HEK293 (cell line): ENCODE measurements at regions not wholly inside any gene's neighbourhood (a gene's known extent, or its start where the extent isn't known, plus 50 kb on each side); places are given as distances from the start of the nearest gene placed in this dataset.
A peak's percentile ranks its signal among the peaks of the same experiment; 100 is the strongest.

Source experiments
- CTCF ChIA-PET: fragments of 350-600 bp; formaldehyde crosslinking; extraction: SDS; loops from one replicate; lab custom pipeline; 2021; ENCODE audit warnings: antibody characterized with exemption; lab: Yijun Ruan, JAX
- POLR2A ChIA-PET: fragments of 300-600 bp; formaldehyde crosslinking; extraction: SDS; loops from one replicate; lab custom pipeline; 2020; ENCODE audit warnings: antibody characterized with exemption, inconsistent platforms; lab: Yijun Ruan, JAX
- H3K27ac ChIP-seq: fragments of 200-500 bp; sonication (Bioruptor generic); 2 replicates; pipeline ENCODE4 v1.5.1; 2014; ENCODE audit warnings: low read depth, low read length, control low read depth, inconsistent platforms; ENCODE audit errors: extremely low read depth
- H3K36me3 ChIP-seq, 2 experiments: fragments of 200-500 bp in 1 of 2; sonication (Bioruptor generic) in 1 of 2; 1 replicate in 1 of 2; 2 replicates in 1 of 2; pipeline ENCODE4 v1.5.1; 2014 to 2017; ENCODE audit warnings: inconsistent platforms in 2 of 2, low read length in 2 of 2; ENCODE audit not compliant: control insufficient read depth in 2 of 2, insufficient read depth in 1 of 2
- H3K4me1 ChIP-seq: fragments of 200-500 bp; sonication (Bioruptor generic); 2 replicates; pipeline ENCODE4 v1.5.1; 2014; ENCODE audit warnings: mild to moderate bottlenecking, low read length, inconsistent platforms; ENCODE audit not compliant: control insufficient read depth, insufficient read depth
- H3K4me3 ChIP-seq: 2 replicates; pipeline ENCODE4 v1.5.1; 2011; ENCODE audit warnings: low read depth, mild to moderate bottlenecking, control low read depth, low read length, moderate library complexity
- H3K9me3 ChIP-seq: fragments of 200-500 bp; sonication (Bioruptor generic); 2 replicates; pipeline ENCODE4 v1.5.1; 2014; ENCODE audit warnings: low read depth, low read length, inconsistent platforms; ENCODE audit not compliant: control insufficient read depth, insufficient read depth
- GLIS1 ChIP-seq: fragments of 450-650 bp; formaldehyde crosslinking; IDR thresholded peaks from 2 replicates; pipeline ENCODE4 v1.5.1; 2016; ENCODE audit warnings: missing biosample characterization, missing genetic modification characterization
- IKZF3 ChIP-seq: fragments of 450-650 bp; IDR thresholded peaks from 2 replicates; pipeline ENCODE4 v1.5.0; 2018; ENCODE audit warnings: missing biosample characterization, mild to moderate bottlenecking, missing genetic modification characterization, moderate library complexity
- KLF16 ChIP-seq: fragments of 450-650 bp; formaldehyde crosslinking; IDR thresholded peaks from 2 replicates; pipeline ENCODE4 v1.5.1; 2017; ENCODE audit warnings: missing biosample characterization, missing genetic modification characterization
- PBX3 ChIP-seq: sonication (generic); formaldehyde crosslinking; IDR thresholded peaks from 2 replicates; pipeline ENCODE4 v1.8.1; 2022; ENCODE audit warnings: mild to moderate bottlenecking, moderate library complexity, missing genetic modification reagents
- SALL2 ChIP-seq: fragments of 450-650 bp; formaldehyde crosslinking; IDR thresholded peaks from 2 replicates; pipeline ENCODE4 v1.5.0; 2017; ENCODE audit warnings: missing biosample characterization, mild to moderate bottlenecking, missing genetic modification characterization, borderline replicate concordance
- TRIM28 ChIP-seq: IDR thresholded peaks from 2 replicates; pipeline ENCODE4 v1.6.1; 2011; ENCODE audit warnings: low read length, control low read depth, borderline replicate concordance
- ZFP41 ChIP-seq: fragments of 450-650 bp; formaldehyde crosslinking; IDR thresholded peaks from 2 replicates; pipeline ENCODE4 v1.5.1; 2016; ENCODE audit warnings: missing biosample characterization, missing genetic modification characterization, borderline replicate concordance
- ZNF121 ChIP-seq: fragments of 450-650 bp; formaldehyde crosslinking; IDR thresholded peaks from 2 replicates; pipeline ENCODE4 v1.5.1; 2016; ENCODE audit warnings: missing biosample characterization, missing genetic modification characterization
- ZNF138 ChIP-seq: fragments of 450-650 bp; formaldehyde crosslinking; IDR thresholded peaks from 2 replicates; pipeline ENCODE4 v1.5.1; 2016; ENCODE audit warnings: missing biosample characterization, missing genetic modification characterization, borderline replicate concordance
- ZNF184 ChIP-seq: fragments of 450-650 bp; IDR thresholded peaks from 2 replicates; pipeline ENCODE4 v1.5.1; 2018; ENCODE audit warnings: missing biosample characterization, mild to moderate bottlenecking, missing genetic modification characterization
- ZNF2 ChIP-seq: fragments of 450-650 bp; formaldehyde crosslinking; IDR thresholded peaks from 2 replicates; pipeline ENCODE4 v1.5.1; 2016; ENCODE audit warnings: missing biosample characterization, missing genetic modification characterization
- ZNF202 ChIP-seq: fragments of 450-650 bp; formaldehyde crosslinking; IDR thresholded peaks from 2 replicates; pipeline ENCODE4 v1.5.1; 2016; ENCODE audit warnings: missing biosample characterization, missing genetic modification characterization, borderline replicate concordance
- ZNF214 ChIP-seq: fragments of 450-650 bp; formaldehyde crosslinking; IDR thresholded peaks from 2 replicates; pipeline ENCODE4 v1.5.1; 2017; ENCODE audit warnings: missing biosample characterization, mild to moderate bottlenecking, missing genetic modification characterization, borderline replicate concordance
- ZNF239 ChIP-seq: fragments of 450-650 bp; formaldehyde crosslinking; IDR thresholded peaks from 2 replicates; pipeline ENCODE4 v1.5.1; 2016; ENCODE audit warnings: missing biosample characterization, missing genetic modification characterization
- ZNF274 ChIP-seq, 2 experiments: fragments of 200-500 bp in 1 of 2; fragments of 450-650 bp in 1 of 2; sonication (Bioruptor generic) in 1 of 2; formaldehyde crosslinking in 1 of 2; IDR thresholded peaks; 2 replicates each; pipeline versions ENCODE4 v1.5.1 to v1.6.1; 2014 to 2016; ENCODE audit warnings: borderline replicate concordance in 1 of 2, inconsistent platforms in 1 of 2, low read length in 1 of 2, missing biosample characterization in 1 of 2, missing genetic modification characterization in 1 of 2
- ZNF311 ChIP-seq: fragments of 450-650 bp; formaldehyde crosslinking; IDR thresholded peaks from 2 replicates; pipeline ENCODE4 v1.5.1; 2017; ENCODE audit warnings: missing biosample characterization, missing genetic modification characterization, borderline replicate concordance
- ZNF354C ChIP-seq: fragments of 450-650 bp; formaldehyde crosslinking; IDR thresholded peaks from 2 replicates; pipeline ENCODE4 v1.5.1; 2016; ENCODE audit warnings: missing biosample characterization, missing genetic modification characterization, low read depth, borderline replicate concordance
- ZNF362 ChIP-seq: fragments of 450-650 bp; formaldehyde crosslinking; IDR thresholded peaks from 2 replicates; pipeline ENCODE4 v1.5.1; 2016; ENCODE audit warnings: missing biosample characterization, missing genetic modification characterization
- ZNF366 ChIP-seq: fragments of 450-650 bp; formaldehyde crosslinking; conservative IDR thresholded peaks from 2 replicates; pipeline ENCODE4 v1.5.1; 2016; ENCODE audit warnings: missing biosample characterization, missing genetic modification characterization
- ZNF585B ChIP-seq: fragments of 450-650 bp; formaldehyde crosslinking; IDR thresholded peaks from 2 replicates; pipeline ENCODE4 v1.5.1; 2016; ENCODE audit warnings: missing biosample characterization, missing genetic modification characterization
- ZNF624 ChIP-seq: fragments of 450-650 bp; formaldehyde crosslinking; IDR thresholded peaks from 2 replicates; pipeline ENCODE4 v1.5.1; 2017; ENCODE audit warnings: missing biosample characterization, missing genetic modification characterization
- ZNF654 ChIP-seq: fragments of 450-650 bp; formaldehyde crosslinking; IDR thresholded peaks from 2 replicates; pipeline ENCODE4 v1.5.1; 2016; ENCODE audit warnings: low read depth, missing biosample characterization, missing genetic modification characterization
- ZNF670 ChIP-seq: fragments of 450-650 bp; formaldehyde crosslinking; IDR thresholded peaks from 2 replicates; pipeline ENCODE4 v1.5.1; 2016; ENCODE audit warnings: missing biosample characterization, missing genetic modification characterization, low read depth
- ZNF830 ChIP-seq: fragments of 450-650 bp; IDR thresholded peaks from 2 replicates; pipeline ENCODE4 v1.5.0; 2018; ENCODE audit warnings: missing biosample characterization, missing genetic modification characterization, low read depth, mild to moderate bottlenecking, moderate library complexity
- ZSCAN30 ChIP-seq: fragments of 450-650 bp; IDR thresholded peaks from 2 replicates; pipeline ENCODE4 v1.5.1; 2018; ENCODE audit warnings: missing biosample characterization, mild to moderate bottlenecking, missing genetic modification characterization, moderate library complexity
- ZSCAN4 ChIP-seq: fragments of 450-650 bp; formaldehyde crosslinking; IDR thresholded peaks from 2 replicates; pipeline ENCODE4 v1.5.1; 2017; ENCODE audit warnings: missing biosample characterization, missing genetic modification characterization
- ZXDB ChIP-seq: fragments of 450-650 bp; formaldehyde crosslinking; IDR thresholded peaks from 2 replicates; pipeline ENCODE4 v1.5.1; 2016; ENCODE audit warnings: missing biosample characterization, missing genetic modification characterization
- TF ChIP-seq, protein P1 (sequence below): fragments of 450-650 bp; formaldehyde crosslinking; IDR thresholded peaks from 2 replicates; pipeline ENCODE4 v1.5.1; 2016; ENCODE audit warnings: missing biosample characterization, missing genetic modification characterization
- TF ChIP-seq, protein P2 (sequence below): fragments of 450-650 bp; formaldehyde crosslinking; IDR thresholded peaks from 2 replicates; pipeline ENCODE4 v1.5.1; 2016; ENCODE audit warnings: missing biosample characterization, missing genetic modification characterization

- TF ChIP-seq ZNF362 (tag by site-specific recombination), result no peak
- TF ChIP-seq ZNF274 (IDR thresholded peaks at IDR 0.05; ENCODE audit: low read length), result no peak
- TF ChIP-seq ZNF274 (tag by site-specific recombination; IDR thresholded peaks at IDR 0.05; ENCODE audit: borderline replicate concordance), result no peak
- TF ChIP-seq ZNF214 (tag by site-specific recombination), result no peak
- no peak for TF ChIP-seq ZNF239 (tag by site-specific recombination)
- no peak for TF ChIP-seq KLF16 (tag by site-specific recombination)
- TF ChIP-seq IKZF3 (tag by site-specific recombination), result no peak
- no peak for TF ChIP-seq PBX3 (CRISPR knock-in tag)
- no peak for TF ChIP-seq ZNF830
- TF ChIP-seq ZNF184 (tag by site-specific recombination), result no peak
- TF ChIP-seq ZNF624, result no peak
- no peak for TF ChIP-seq ZNF354C (tag by site-specific recombination)
- TF ChIP-seq ZFP41 (tag by site-specific recombination), result no peak
- TF ChIP-seq ZNF670 (tag by site-specific recombination), result no peak
- TF ChIP-seq ZSCAN30 (tag by site-specific recombination), result no peak
- TF ChIP-seq SALL2 (tag by site-specific recombination), result no peak
- TF ChIP-seq ZNF585B, result no peak
- no peak for TF ChIP-seq ZNF654 (tag by site-specific recombination)
- no peak for TF ChIP-seq ZNF311 (tag by site-specific recombination)
- TF ChIP-seq, protein P1, sequence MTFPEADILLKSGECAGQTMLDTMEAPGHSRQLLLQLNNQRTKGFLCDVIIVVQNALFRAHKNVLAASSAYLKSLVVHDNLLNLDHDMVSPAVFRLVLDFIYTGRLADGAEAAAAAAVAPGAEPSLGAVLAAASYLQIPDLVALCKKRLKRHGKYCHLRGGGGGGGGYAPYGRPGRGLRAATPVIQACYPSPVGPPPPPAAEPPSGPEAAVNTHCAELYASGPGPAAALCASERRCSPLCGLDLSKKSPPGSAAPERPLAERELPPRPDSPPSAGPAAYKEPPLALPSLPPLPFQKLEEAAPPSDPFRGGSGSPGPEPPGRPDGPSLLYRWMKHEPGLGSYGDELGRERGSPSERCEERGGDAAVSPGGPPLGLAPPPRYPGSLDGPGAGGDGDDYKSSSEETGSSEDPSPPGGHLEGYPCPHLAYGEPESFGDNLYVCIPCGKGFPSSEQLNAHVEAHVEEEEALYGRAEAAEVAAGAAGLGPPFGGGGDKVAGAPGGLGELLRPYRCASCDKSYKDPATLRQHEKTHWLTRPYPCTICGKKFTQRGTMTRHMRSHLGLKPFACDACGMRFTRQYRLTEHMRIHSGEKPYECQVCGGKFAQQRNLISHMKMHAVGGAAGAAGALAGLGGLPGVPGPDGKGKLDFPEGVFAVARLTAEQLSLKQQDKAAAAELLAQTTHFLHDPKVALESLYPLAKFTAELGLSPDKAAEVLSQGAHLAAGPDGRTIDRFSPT (tag by site-specific recombination), result no peak
- Histone ChIP-seq H3K4me3 (no peak overlapping the region), H3K9me3 (no peaks in the 10 kb centered on the region), H3K4me1 (no peaks in the 10 kb centered on the region), H3K27ac (no peak overlapping the region), H3K36me3 (no peaks in the 10 kb centered on the region)
- ChIA-PET CTCF (no interaction called here), POLR2A (no interaction called here)
These were observed 153.9 kb downstream of the SMC2 start for GRCh38 chr9:104247899-104248460.

DNA sequence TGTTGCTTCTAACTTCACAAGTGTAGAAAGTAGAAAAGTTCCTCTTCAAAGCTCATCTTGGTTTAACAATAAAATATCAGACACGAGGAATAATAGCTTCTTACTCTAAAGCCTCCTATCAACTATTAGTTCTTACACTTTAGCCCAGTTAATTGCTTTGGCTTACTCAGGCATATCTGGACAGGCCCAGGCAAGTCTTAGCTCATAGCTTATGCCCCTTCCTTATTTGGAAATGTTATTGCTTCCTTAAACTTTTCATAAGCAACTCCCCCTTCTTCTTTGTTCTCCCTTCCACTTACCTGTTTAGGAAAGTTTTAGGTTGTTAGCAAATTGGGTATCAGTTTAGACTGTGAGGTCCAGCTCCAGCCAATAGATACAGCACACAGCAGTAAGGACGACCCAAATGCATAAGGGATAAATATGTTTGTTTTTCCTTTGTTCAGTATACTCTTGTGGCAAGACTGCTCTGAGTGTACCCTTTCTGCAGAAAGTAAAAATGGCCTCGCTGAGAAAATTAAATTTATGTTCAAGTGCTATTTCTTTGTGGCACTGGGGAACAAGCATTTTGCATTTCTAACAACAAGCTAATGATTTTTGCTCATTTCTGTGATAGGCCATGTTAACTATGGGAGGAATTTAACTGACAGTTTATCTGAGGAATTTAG, 162.1 kb downstream of the SMC2 start:
- ChIA-PET CTCF (no interaction called here), POLR2A (no interaction called here)
- no peak overlapping the region for H3K4me3 ChIP-seq
- H3K27ac ChIP-seq, result no peak overlapping the region
- H3K36me3 ChIP-seq, result no peaks in the 10 kb centered on the region
- no peaks in the 10 kb centered on the region for H3K9me3 ChIP-seq
- no peaks in the 10 kb centered on the region for H3K4me1 ChIP-seq
- TF ChIP-seq ZNF366 (no peak), ZNF2 (no peak), ZSCAN4 (tag by site-specific recombination) (no peak), GLIS1 (tag by site-specific recombination) (no peak), ZNF202 (tag by site-specific recombination) (no peak), ZNF121 (tag by site-specific recombination) (no peak), ZXDB (no peak), ZNF138 (tag by site-specific recombination) (no peak), IKZF3 (tag by site-specific recombination) (no peak), TRIM28 (peak; percentile 85)
- TF ChIP-seq, protein P2, sequence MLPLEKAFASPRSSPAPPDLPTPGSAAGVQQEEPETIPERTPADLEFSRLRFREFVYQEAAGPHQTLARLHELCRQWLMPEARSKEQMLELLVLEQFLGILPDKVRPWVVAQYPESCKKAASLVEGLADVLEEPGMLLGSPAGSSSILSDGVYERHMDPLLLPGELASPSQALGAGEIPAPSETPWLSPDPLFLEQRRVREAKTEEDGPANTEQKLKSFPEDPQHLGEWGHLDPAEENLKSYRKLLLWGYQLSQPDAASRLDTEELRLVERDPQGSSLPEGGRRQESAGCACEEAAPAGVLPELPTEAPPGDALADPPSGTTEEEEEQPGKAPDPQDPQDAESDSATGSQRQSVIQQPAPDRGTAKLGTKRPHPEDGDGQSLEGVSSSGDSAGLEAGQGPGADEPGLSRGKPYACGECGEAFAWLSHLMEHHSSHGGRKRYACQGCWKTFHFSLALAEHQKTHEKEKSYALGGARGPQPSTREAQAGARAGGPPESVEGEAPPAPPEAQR (tag by site-specific recombination), result no peak
